Cardiac fibroblast (primary cell): ENCODE measurements at regions not wholly inside any gene's neighbourhood (a gene's known extent, or its start where the extent isn't known, plus 50 kb on each side); places are given as distances from the start of the nearest gene placed in this dataset.

Experiments
- DNase-seq, 2 donors: peaks; one replicate each; pipeline versions ENCODE4 v3.0.0 to v3.0.0-alpha.2; 2010; ENCODE audit warnings: low read depth in 2 of 2
- H3K4me3 ChIP-seq, 2 donors: replicated peaks in 1 of 2; 1 replicate in 1 of 2; 2 replicates in 1 of 2; pipeline ENCODE4 v1.5.1; 2011; ENCODE audit warnings: low read depth in 2 of 2, low read length in 2 of 2, mild to moderate bottlenecking in 2 of 2, moderate library complexity in 1 of 2
- CTCF ChIP-seq: IDR thresholded peaks from one replicate; pipeline ENCODE4 v1.5.1; 2011; ENCODE audit warnings: low read depth, mild to moderate bottlenecking, low read length, inconsistent platforms

GRCh38 chr4:132124624-132124974 lies 1024.5 kb upstream of the PCDH10 start:
- DNase-seq, result no peak
- H3K4me3 ChIP-seq, result no peak overlapping the region
- TF ChIP-seq CTCF, result no peak

DNA sequence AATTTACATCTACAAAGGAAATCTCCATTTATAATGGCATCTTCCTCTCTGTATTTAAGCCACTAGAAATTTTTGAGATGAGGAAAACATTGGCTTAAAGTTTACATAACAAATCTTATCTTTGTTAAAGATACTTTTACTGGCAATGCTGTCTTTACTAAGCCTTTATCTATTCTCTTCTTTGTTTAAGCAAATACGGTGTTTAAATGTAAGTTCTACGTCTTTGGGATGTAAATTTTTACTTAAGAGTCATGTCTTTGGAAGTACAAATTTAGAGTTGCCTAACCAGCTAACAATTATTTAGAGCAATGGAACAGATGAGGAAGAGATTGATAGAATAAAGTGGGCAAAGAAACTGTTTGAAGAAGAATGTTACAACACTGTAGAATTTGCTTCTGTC lies 1024.0 kb upstream of the PCDH10 start:
- no peak for TF ChIP-seq CTCF
- no peak for DNase-seq
- no peak overlapping the region for H3K4me3 ChIP-seq

DNA sequence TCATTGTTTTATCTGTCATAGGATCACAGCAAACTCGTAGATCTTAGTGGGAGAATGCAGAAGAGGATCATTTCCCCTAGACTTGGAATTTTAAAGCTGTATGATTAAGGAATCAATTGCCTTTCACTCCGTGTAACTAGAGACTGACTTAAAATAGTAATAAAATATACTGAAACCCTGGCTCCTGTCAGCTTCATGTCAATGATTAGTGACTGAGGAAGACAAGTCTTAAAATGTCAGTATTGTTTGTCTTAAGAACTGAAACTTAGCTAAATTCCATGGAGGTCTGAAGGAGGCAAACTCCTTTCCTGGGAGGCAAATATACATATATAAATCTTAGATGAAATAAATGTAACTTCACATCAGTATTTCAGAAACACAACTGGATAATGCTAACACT lies 1016.7 kb upstream of the PCDH10 start:
- DNase-seq, result no peak
- no peak for TF ChIP-seq CTCF
- H3K4me3 ChIP-seq, result no peak overlapping the region

DNA sequence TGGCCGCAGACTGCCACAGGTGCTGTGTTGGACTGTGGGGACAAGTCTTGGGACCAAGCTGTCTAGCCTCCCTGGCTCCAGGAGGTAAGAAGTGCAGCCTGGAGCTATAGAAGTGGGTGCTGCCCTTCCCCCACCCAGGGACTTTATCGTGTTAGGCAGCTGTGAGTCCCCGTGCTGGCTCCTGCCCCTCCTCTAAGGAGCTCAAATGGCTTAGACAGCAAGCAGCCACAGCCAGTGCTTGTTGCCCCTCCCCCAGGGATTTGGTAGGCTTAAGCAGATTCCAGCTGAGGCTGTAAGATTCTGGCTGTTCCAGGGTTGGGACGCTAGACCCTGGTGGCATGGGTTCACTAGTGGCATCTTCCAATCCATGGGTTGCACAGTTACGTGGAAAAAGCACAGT lies 979.4 kb upstream of the PCDH10 start:
- no peak overlapping the region for H3K4me3 ChIP-seq
- TF ChIP-seq CTCF, result no peak

GRCh38 chr4:132180020-132180427 lies 969.1 kb upstream of the PCDH10 start:
- DNase-seq, result peak; percentile 31 to 80
- peak overlapping the region in 1 of 2 donors; percentile 19 for H3K4me3 ChIP-seq

More for the DNA sequence above, 979.4 kb upstream of the PCDH10 start:
- no peak for DNase-seq

DNA sequence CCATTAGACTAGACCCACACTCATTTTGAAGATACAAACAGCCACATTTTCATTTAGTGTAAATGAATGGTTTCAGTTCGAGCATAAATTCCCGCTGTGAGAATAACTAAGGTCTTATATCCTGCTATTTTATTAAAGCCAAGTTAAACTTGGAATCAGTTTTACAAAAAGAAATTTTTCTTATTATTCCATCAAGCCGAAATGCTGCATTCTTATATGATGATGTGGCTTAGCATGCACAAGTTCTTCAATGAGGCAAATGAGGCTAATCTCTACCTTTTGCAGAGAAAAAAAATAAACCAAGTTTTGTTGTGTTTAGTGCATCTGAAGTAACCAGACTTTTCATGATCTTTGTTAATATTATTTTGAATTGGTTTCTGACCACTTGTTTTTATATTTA lies 953.9 kb upstream of the PCDH10 start:
- DNase-seq, result peak; percentile 22 to 53
- no peak for TF ChIP-seq CTCF
- no peak overlapping the region for H3K4me3 ChIP-seq

More at GRCh38 chr4:132180020-132180427, 969.1 kb upstream of the PCDH10 start:
- TF ChIP-seq CTCF, result no peak

DNA sequence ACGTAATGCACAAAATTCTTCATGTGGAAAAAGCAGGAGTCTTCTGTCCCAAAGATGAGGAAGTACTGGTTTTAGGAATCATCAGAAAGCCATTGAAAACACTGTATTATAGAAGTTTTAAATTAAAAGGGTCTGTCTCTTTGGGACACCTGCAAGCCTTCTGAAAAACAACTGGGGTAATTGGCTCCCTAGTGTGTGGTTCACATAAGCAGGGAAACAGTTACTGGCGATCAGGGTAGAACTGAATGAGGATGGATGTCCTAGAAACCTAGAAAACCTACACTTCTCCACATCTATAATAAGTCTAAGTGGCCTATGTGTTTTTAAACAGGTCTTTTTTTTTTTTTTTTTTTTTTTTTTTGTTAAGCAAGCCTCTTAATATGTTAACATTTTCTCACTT lies 945.5 kb upstream of the PCDH10 start:
- H3K4me3 ChIP-seq, result no peak overlapping the region
- no peak for TF ChIP-seq CTCF
- DNase-seq, result no peak
